ENCODE measurements at regions not wholly inside any gene's neighbourhood (a gene's known extent, or its start where the extent isn't known, plus 50 kb on each side); places are given as distances from the start of the nearest gene placed in this dataset.

DNA sequence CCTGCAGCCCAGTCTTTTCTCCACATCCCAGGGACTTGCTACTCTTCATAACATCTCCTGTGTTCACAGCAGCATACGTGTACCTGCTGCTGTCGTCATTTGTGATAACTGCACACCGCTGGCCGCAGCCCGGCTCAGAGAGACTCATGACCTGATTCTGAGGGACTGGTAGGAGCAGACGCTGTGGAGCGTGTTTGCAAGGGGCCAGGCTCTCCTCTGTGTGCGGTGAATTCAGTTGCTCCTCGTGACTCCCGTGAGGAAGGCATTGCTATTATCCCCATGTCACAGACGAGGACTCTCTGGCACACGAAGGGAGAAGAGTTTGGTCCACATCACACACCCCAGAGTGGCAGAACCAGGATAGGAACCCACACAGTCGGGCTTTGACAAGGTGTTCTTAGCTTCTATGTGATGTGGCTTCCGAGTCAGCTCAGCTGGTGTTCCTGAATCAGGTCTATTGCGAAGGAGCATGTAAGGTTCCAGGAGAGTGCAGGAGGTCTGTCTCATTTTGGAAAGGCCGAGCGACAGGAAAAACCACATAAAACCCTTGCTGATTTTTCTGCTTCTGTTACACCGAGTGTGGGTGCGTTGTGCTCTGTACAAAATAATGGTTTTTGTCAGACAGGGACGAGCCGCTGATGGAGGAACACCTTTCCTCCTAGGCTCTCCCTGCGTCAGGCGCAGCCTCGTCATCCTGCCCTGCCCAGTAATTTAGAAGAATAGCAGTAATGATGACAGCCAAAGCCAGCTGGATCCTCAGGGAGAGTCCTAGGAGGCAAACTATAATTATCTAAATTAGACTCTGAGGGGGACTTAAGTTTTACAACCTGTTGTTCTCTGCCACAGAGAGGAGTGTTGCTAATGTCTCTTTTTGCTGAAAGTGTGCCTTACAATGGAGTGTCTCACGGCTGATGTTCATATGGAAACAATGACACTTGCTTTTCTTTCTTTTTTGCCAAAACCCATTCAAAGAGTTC lies 157.5 kb upstream of the RGMA start (continued):
- no peak for TF ChIP-seq TEAD4 (IDR thresholded peaks at IDR 0.05; ENCODE audit: low read depth, low read length)

All from H1 (cell line).